ENCODE measurements at regions not wholly inside any gene's neighbourhood (a gene's known extent, or its start where the extent isn't known, plus 50 kb on each side); places are given as distances from the start of the nearest gene placed in this dataset.
"Not testable (repeated sequence)": the region's sequence is repeated elsewhere in the genome, so short reads cannot be mapped to it uniquely, and the experiment has no call there.

GRCh38 chr2:198279026-198279425 lies 474.6 kb downstream of the PLCL1 start:
- DNase-seq: no peak

DNA sequence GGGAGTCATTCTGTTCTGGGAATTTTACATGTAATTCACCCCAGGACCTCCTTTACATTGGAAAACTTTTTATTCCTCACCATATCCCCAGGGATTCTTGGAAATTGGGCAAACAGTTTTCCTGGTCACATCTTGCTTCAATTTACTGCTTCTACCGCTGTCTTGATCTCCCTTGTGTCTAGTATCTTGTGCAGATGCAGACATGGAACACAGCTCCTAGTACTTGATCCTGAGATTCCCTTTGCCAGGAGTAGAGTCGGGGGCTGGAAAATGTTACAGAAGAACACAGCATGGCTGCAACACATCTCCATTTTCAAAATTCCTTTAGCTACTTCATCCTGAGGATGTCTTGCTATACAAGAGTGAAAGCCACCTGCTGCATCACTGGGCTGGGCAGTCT lies 472.8 kb downstream of the PLCL1 start:
- no peak for DNase-seq

DNA sequence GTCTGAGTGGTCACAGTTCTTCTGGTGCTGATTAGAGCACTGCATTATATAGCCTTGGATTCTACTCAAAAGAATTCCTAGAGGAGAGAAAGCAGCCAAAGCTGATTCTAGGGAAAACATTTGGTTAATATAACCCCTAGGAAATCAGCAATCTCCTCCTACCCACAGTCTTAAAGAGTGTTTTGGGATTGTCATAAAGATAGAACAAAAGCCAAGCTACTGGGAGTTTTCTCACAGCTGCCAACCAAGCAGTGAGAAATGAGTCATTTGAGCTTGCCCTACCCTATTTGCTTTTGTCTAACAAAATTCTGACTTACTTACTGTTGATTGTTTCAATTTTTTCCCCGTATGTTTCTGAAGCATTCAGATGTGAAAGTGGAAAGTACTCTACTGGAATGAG lies 469.3 kb downstream of the PLCL1 start:
- peak in 1 of 5 experiments; percentile 10 for DNase-seq

DNA sequence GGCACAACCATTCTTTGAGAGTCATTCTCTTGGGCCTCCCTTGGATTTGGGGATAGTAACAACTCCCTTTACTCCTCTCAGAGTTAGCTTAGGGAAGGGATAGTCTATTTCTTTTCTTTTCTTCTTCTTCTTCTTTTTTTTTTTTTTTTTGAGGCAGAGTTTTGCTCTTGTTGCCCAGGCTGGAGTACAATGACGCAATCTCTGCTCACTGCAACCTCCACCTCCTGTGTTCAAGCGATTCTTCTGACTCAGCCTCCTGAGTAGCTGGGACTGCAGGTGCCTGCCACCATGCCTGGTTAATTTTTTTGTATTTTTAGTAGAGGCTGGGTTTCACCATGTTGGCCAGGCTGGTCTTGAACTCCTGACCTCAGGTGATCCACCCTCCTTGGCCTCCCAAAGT lies 465.8 kb downstream of the PLCL1 start:
- DNase-seq: not testable (repeated sequence)

- DNase-seq: no peak
Measured at GRCh38 chr2:198268519-198268918, 464.1 kb downstream of the PLCL1 start.

DNA sequence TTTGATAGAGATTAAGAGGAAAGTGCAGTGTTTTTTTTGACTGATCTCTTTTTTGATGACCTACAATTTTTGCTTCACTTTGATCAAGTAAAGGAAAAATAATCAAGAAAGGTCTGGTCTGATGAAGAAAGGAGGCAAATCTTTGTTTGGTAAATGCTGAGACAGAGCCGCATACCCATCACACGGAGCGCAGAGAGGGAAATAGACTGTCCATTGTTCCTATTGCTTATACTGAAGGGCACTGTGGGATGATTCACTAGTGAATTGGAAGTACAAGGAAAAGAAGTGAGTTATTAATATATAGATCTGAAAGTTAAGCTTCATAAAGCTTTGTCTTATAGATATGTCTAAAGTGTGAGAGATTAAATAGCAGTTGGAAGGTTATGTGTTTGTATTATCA lies 455.1 kb downstream of the PLCL1 start:
- DNase-seq: no peak

- no peak for DNase-seq
Measured at GRCh38 chr2:198254536-198255090, 450.2 kb downstream of the PLCL1 start.

GRCh38 chr2:198253995-198254394 lies 449.6 kb downstream of the PLCL1 start:
- no peak for DNase-seq

DNA sequence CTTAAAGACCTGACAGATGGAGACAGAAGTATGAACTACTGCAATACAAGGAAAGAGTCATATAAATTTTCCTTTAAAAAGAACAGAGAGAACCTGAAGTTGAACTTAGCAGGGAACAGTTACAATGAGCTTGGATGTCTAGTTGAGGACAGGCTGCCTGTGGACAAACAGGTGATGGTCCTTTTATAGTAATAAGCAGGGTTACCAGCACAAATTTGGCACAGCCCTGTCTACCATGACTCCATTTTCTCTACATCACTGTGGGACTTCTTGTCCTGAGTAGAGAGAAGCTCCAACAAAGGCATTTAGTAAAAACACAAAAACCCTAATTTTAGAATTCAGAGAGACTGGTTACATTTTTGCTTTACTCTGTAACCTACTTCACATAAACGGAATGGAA lies 448.1 kb downstream of the PLCL1 start:
- DNase-seq: no peak

DNA sequence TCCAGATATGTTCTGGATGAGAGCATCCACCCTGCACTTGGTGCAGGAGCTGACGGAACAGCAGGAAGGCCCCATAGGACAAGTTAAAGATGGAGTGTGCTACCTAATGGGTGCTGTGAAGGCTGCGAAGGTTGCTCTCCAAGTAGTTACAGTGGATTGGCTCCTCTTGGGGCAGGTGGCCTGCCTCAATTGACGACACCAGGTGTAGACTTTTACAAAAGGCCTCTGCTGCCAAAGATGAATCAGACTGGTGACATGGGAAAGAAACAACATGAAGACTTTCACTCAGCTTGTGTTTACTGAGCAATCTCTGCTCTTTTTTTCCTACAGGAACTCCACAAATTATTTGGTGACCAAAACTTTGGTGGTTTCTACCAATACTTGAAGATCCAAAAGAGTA lies 437.7 kb downstream of the PLCL1 start:
- no peak for DNase-seq

GRCh38 chr2:198238429-198238828 lies 434.0 kb downstream of the PLCL1 start:
- no peak for DNase-seq

DNA sequence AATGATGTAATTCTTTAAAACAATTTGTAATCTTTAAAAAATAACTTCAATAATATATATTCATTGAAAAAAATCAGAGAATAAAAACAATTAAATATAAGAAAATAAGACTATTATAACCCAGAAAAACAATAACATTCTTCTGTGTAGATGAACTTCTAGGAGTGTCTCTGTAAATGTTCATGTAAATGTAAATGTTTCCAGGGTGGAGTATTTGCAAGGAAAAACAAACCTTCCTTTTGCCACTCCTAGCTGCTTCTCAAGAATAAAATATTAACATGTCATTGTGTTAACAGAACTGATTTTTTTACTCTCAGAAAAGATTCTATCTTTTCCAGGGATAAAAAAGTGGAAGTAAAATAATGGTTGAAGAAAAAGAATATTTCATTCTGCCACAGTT lies 431.9 kb downstream of the PLCL1 start:
- no peak for DNase-seq

GRCh38 chr2:198232281-198232680 lies 427.9 kb downstream of the PLCL1 start:
- no peak for DNase-seq

GRCh38 chr2:198231562-198231961 lies 427.2 kb downstream of the PLCL1 start:
- DNase-seq: no peak

DNA sequence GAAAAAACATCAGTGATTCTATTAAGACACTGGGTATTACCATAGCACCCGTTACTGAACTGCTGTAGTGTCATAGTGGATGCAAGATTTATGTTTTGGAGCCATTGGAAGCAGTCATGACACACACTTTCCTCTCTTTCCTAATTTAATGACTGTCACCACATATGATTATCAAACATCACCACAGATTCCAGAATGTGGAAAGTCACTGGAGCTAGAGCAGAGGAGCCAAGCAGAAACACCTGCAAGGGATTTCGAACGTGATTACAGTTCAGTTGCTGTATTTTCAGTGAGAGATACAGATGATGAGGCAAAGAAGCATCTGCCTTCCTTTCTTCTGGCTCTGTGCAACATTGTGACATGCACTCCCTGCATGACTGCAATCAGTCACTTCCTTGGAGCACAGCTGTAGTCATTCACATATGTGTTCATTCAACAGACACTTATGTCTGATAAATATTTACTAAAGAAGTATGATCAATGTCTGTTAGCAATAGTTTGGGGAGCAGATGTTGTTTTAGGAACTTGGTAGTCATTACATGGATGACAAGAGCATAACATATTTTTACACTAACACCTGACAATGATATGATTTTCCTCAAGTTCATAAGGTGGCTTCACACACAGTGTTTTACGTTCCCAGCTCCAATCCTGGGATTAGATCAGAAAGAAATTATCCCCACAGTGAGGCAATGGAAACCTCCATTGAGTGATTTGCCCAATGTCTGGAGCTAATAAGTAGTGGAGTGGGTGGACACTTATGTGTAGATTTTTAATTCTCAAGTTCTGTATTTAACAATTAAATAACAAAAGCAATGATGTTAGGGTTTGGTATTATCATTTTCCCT lies 416.6 kb downstream of the PLCL1 start:
- DNase-seq: no peak

- DNase-seq: no peak
Measured at GRCh38 chr2:198219292-198219691, 414.9 kb downstream of the PLCL1 start.

DNA sequence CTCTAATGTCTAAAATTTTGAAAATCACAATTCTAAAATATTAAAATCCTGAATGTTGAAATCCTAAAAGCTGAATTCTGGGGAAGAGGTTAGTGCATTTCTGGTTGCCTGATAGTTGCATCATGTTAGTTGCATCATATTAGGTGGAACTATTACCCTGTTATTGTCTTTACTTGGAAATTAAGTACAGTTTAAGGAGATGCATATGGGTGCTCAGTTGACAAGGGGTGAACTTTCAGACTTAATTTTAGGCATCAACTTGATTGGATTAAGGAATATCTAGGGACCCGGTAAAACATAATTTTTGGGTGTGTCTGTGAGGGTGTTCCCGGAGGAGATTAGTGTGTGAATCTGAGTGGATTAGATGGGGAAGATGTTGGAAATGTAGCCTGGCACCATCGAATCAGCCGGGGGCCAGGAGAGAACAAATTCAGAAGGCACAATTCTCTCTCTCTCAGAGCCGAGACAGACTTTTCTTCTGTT lies 409.8 kb downstream of the PLCL1 start:
- DNase-seq: no peak

- no peak for DNase-seq
Measured at GRCh38 chr2:198213253-198213652, 408.9 kb downstream of the PLCL1 start.

DNA sequence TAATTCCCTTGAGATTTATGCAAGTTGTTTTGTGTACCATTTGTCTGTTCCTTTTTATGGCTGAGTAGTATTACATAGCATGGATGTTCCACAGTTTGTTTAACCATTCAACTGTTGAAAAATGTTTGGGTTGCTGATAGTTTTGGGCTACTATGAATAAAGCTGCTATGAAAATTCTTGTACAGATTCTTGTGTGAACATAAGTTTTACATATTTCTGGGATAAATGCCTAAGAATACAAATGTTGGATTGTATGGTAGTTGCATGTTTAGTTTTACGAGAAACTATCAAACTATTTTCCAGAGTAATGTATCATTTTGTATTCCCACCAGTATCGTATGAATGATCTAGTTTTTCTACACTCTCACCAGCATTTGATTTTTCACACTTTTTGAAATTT lies 407.3 kb downstream of the PLCL1 start:
- DNase-seq: no peak

- no peak for DNase-seq
Measured at GRCh38 chr2:198203336-198204069, 399.1 kb downstream of the PLCL1 start.

All from T-helper 2 cell (primary cell).